Aorta (tissue), 5 donors: ENCODE measurements at regions not wholly inside any gene's neighbourhood (a gene's known extent, or its start where the extent isn't known, plus 50 kb on each side); places are given as distances from the start of the nearest gene placed in this dataset.

Source experiments
- ATAC-seq: fragments of 200-7000 bp; cut with Tn5 transposase; one replicate; pipeline ENCODE4 v1.9.1; 2022; ENCODE audit warnings: moderate library complexity; ENCODE audit not compliant: low FRiP score
- DNase-seq, 2 donors: peaks; one replicate each; pipeline ENCODE4 v3.0.0-alpha.2; 2020
- H3K27ac ChIP-seq, 2 donors: one replicate each; pipeline ENCODE4 v1.5.1; 2013; ENCODE audit warnings: low read length in 2 of 2, mild to moderate bottlenecking in 2 of 2, moderate library complexity in 2 of 2, control low read depth in 1 of 2, inconsistent platforms in 1 of 2, low read depth in 1 of 2
- H3K27me3 ChIP-seq, 2 donors: one replicate each; pipeline ENCODE4 v1.6.1; 2013; ENCODE audit warnings: control low read depth in 1 of 2, low read length in 1 of 2, mild to moderate bottlenecking in 1 of 2, moderate library complexity in 1 of 2; ENCODE audit not compliant: insufficient read depth in 2 of 2, control insufficient read depth in 1 of 2
- H3K36me3 ChIP-seq, 2 donors: one replicate each; pipeline ENCODE4 v1.6.1; 2013; ENCODE audit warnings: control low read depth in 1 of 2, low read length in 1 of 2, mild to moderate bottlenecking in 1 of 2; ENCODE audit not compliant: insufficient read depth in 2 of 2, control insufficient read depth in 1 of 2
- H3K4me1 ChIP-seq, 2 donors: one replicate each; pipeline ENCODE4 v1.6.1; 2013; ENCODE audit warnings: low read length in 2 of 2, control low read depth in 1 of 2, mild to moderate bottlenecking in 1 of 2, moderate library complexity in 1 of 2; ENCODE audit not compliant: insufficient read depth in 2 of 2, control insufficient read depth in 1 of 2
- H3K4me3 ChIP-seq, 2 donors: one replicate each; pipeline ENCODE4 v1.5.1; 2013; ENCODE audit warnings: low read length in 2 of 2, control low read depth in 1 of 2, mild to moderate bottlenecking in 1 of 2
- H3K9me3 ChIP-seq: one replicate; pipeline ENCODE4 v1.6.1; 2013; ENCODE audit warnings: mild to moderate bottlenecking, low read length; ENCODE audit not compliant: control insufficient read depth
- WGBS, 2 donors: extraction: QIAGEN DNeasy Blood & Tissue Kit; methylation state at CpG; one replicate each; pipeline ENCODE4 v1.1.7; 2013; 5-methylcytosine and 5-hydroxymethylcytosine counted together
- intact Hi-C, 2 donors: fragments of 100-400 bp; cut with DNase I; formaldehyde crosslinking; loops; one replicate each; pipeline versions ENCODE4 v1.14.2 to v1.15.0; 2022
- donor health status: healthy with polysubstance abuse.
- donor health status: Bipolar disorder and iron deficiency.
- donor health status: DM: no; HTN: no; CAD: no.
- donor health status: DM: no; HTN: no; CAD: no.
- donor health status: DM: yes; HTN: yes; CAD: no.

DNA sequence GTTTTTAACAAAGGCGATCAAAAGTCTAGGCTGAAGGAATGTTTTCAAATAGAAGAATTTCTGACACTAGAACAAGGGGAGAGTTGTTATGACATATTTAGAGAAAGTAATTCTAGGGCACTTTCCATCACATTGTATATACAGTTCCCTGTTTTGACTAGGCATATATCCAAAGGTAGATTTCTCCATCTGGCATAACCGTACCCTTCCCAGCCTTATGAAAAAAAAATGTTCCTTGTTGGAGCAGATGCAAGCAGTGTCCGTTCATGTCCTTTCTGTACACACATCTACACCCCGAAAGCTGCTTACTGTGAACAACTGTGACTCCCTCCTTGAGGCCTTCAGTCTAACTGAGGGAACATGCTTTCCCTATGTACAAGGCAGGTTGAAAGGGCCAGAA lies 271.7 kb upstream of the GBE1 start:
- DNase-seq, result no peak
- intact Hi-C loops, result no loop called here
- Histone ChIP-seq H3K4me3 (no peak overlapping the region), H3K36me3 (no peaks in the 10 kb centered on the region), H3K27ac (no peak overlapping the region), H3K4me1 (no peaks in the 10 kb centered on the region), H3K9me3 (no peaks in the 10 kb centered on the region), H3K27me3 (no peaks in the 10 kb centered on the region)
- no peak for ATAC-seq
- 67 to 71% methylated on average over 4 of the region's 4 CpGs for WGBS, 2 donors

GRCh38 chr3:82031596-82031995 lies 270.2 kb upstream of the GBE1 start:
- DNase-seq, result no peak
- ATAC-seq, result no peak
- H3K4me1 ChIP-seq, result no peaks in the 10 kb centered on the region
- H3K9me3 ChIP-seq, result no peaks in the 10 kb centered on the region
- no peaks in the 10 kb centered on the region for H3K36me3 ChIP-seq
- peaks cover 0 to 3% of the 10 kb centered on the region in 2 donors for H3K27me3 ChIP-seq
- intact Hi-C loops, result no loop called here
- no peak overlapping the region for H3K4me3 ChIP-seq
- H3K27ac ChIP-seq, result no peak overlapping the region

GRCh38 chr3:82030916-82031315 lies 269.5 kb upstream of the GBE1 start:
- intact Hi-C loops, result no loop called here
- WGBS, 2 donors, result 70 to 77% methylated on average over 5 of the region's 5 CpGs
- no peaks in the 10 kb centered on the region for H3K4me1 ChIP-seq
- ATAC-seq (no peak), DNase-seq (no peak)
- H3K4me3 ChIP-seq, result no peak overlapping the region
- peaks cover 0 to 3% of the 10 kb centered on the region in 2 donors for H3K27me3 ChIP-seq
- H3K36me3 ChIP-seq, result no peaks in the 10 kb centered on the region
- H3K9me3 ChIP-seq, result no peaks in the 10 kb centered on the region
- no peak overlapping the region for H3K27ac ChIP-seq

DNA sequence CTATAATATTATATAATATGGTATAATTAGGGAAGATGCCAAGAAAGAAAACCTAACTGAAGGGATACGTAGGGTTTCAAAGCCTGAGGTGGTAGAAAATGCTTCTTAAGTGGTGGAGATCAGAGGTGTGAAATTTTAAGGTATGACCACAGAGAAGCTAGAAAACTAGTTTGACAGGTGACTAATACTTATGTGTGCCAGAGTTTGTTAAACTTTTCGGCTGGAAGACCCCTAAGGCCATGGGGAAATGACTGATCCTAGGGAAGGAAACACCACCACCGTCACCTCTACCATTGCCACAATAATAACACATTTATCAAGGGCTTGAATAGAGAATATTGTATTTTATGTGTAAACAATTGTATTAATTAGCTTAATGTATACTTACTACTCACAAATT lies 261.4 kb upstream of the GBE1 start:
- 86 to 90% methylated on average over 3 of the region's 3 CpGs for WGBS, 2 donors
- H3K4me3 ChIP-seq, result no peak overlapping the region
- H3K4me1 ChIP-seq, result no peaks in the 10 kb centered on the region
- intact Hi-C loops, result no loop called here
- no peaks in the 10 kb centered on the region for H3K9me3 ChIP-seq
- ATAC-seq (no peak), DNase-seq (no peak)
- no peaks in the 10 kb centered on the region for H3K36me3 ChIP-seq
- H3K27me3 ChIP-seq, result peaks cover 0 to 3% of the 10 kb centered on the region in 2 donors
- no peak overlapping the region for H3K27ac ChIP-seq

GRCh38 chr3:82020282-82020681 lies 258.8 kb upstream of the GBE1 start:
- H3K9me3 ChIP-seq, result no peaks in the 10 kb centered on the region
- no peak for ATAC-seq
- no peak overlapping the region for H3K27ac ChIP-seq
- intact Hi-C loops, result no loop called here
- H3K4me3 ChIP-seq, result no peak overlapping the region
- DNase-seq, result no peak
- H3K36me3 ChIP-seq, result no peaks in the 10 kb centered on the region
- 74 to 82% methylated on average over 3 of the region's 3 CpGs for WGBS, 2 donors
- no peaks in the 10 kb centered on the region for H3K4me1 ChIP-seq
- H3K27me3 ChIP-seq, result no peaks in the 10 kb centered on the region

DNA sequence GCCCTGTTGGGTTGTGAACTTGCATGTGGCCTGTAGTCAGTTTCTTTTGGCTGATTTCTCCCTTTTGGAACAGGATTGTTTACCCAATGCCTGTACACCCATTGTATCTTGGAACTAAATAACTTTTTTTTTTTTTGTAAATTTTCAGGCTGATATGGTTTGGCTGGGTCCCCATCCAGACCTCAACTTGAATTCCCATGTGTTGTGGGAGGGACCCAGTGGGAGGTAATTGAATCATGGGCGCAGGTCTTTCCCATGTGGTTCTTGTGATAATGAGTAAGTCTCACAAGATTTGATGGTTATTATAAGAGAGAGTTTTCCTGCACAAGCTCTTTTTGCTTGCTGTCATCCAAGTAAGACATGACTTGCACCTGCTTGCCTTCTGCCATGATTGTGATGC lies 253.8 kb upstream of the GBE1 start:
- DNase-seq (no peak), ATAC-seq (no peak)
- no peaks in the 10 kb centered on the region for H3K36me3 ChIP-seq
- H3K9me3 ChIP-seq, result no peaks in the 10 kb centered on the region
- H3K4me1 ChIP-seq, result no peaks in the 10 kb centered on the region
- H3K4me3 ChIP-seq, result no peak overlapping the region
- H3K27me3 ChIP-seq, result no peaks in the 10 kb centered on the region
- no peak overlapping the region for H3K27ac ChIP-seq
- intact Hi-C loops, result no loop called here
- WGBS, 2 donors, result 45 to 47% methylated on average over 1 of the region's 1 CpG

GRCh38 chr3:82012775-82013174 lies 251.3 kb upstream of the GBE1 start:
- intact Hi-C loops, result no loop called here
- Histone ChIP-seq H3K27ac (no peak overlapping the region), H3K27me3 (no peaks in the 10 kb centered on the region), H3K4me1 (no peaks in the 10 kb centered on the region), H3K9me3 (no peaks in the 10 kb centered on the region), H3K4me3 (no peak overlapping the region), H3K36me3 (no peaks in the 10 kb centered on the region)
- no peak for DNase-seq
- ATAC-seq, result no peak

GRCh38 chr3:82011336-82011735 lies 249.9 kb upstream of the GBE1 start:
- ATAC-seq (no peak), DNase-seq (no peak)
- no peaks in the 10 kb centered on the region for H3K36me3 ChIP-seq
- H3K4me1 ChIP-seq, result no peaks in the 10 kb centered on the region
- 52 to 53% methylated on average over 2 of the region's 2 CpGs for WGBS, 2 donors
- no peaks in the 10 kb centered on the region for H3K9me3 ChIP-seq
- no peaks in the 10 kb centered on the region for H3K27me3 ChIP-seq
- intact Hi-C loops, result no loop called here
- H3K4me3 ChIP-seq, result no peak overlapping the region
- no peak overlapping the region for H3K27ac ChIP-seq

DNA sequence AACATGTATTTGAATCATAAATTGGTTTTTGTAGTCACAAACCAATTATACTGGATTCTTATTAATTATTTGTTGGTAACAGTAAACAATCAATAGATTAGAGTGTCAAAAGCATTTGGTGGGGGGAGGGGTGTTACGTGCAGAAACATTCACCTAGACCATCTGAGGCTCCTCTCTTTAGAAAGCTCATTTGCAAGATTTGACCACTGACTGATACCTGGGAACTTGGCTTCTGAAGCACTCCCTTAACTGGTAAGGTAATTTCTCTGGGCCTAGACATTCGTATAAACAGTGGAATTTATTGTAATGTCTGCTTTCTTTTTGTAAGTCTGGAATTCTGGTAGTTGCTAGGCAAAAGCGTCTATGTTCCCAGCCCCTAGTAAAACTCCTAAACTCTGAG lies 243.8 kb upstream of the GBE1 start:
- 46 to 54% methylated on average over 3 of the region's 3 CpGs for WGBS, 2 donors
- H3K27me3 ChIP-seq, result no peaks in the 10 kb centered on the region
- H3K27ac ChIP-seq, result no peak overlapping the region
- H3K36me3 ChIP-seq, result no peaks in the 10 kb centered on the region
- no peaks in the 10 kb centered on the region for H3K9me3 ChIP-seq
- intact Hi-C loops, result no loop called here
- H3K4me1 ChIP-seq, result no peaks in the 10 kb centered on the region
- DNase-seq (no peak), ATAC-seq (no peak)
- H3K4me3 ChIP-seq, result no peak overlapping the region

DNA sequence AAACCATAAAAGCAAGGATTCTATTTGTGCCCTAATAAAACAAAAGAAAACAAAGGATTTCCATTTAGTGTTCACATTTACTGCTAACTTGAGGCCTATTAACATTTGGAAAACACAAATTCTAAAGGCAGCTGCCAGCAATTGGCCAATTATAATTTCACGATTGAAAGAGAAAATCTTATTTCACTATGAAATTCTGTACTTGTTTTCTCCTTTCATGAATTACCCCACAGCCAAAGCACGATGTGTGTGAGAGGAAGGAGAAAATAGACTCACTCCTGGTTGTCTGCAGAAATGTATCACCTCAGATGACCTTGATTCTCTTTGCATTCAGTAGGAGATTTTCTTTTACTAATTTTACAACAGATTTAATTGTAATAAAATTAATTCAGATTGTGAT lies 242.8 kb upstream of the GBE1 start:
- H3K27me3 ChIP-seq, result no peaks in the 10 kb centered on the region
- no peak for DNase-seq
- ATAC-seq, result no peak
- 63 to 75% methylated on average over 2 of the region's 2 CpGs for WGBS, 2 donors
- H3K27ac ChIP-seq, result no peak overlapping the region
- no peaks in the 10 kb centered on the region for H3K4me1 ChIP-seq
- H3K4me3 ChIP-seq, result no peak overlapping the region
- intact Hi-C loops, result no loop called here
- H3K36me3 ChIP-seq, result no peaks in the 10 kb centered on the region
- no peaks in the 10 kb centered on the region for H3K9me3 ChIP-seq
